ENCODE measurements at regions not wholly inside any gene's neighbourhood (a gene's known extent, or its start where the extent isn't known, plus 50 kb on each side); places are given as distances from the start of the nearest gene placed in this dataset.

- Histone ChIP-seq H3K9me3 (ENCODE audit: control insufficient read depth in 2 of 2, insufficient read depth in 1 of 2, low read depth in 1 of 2, low read length in 1 of 2) (no peaks in the 10 kb centered on the region), H3K4me3 (ENCODE audit: low read depth in 1 of 3, low read length in 3 of 3) (no peak overlapping the region), H3K27me3 (ENCODE audit: control insufficient read depth in 3 of 3, insufficient read depth in 3 of 3, low read length in 3 of 3) (no peaks in the 10 kb centered on the region), H3K36me3 (ENCODE audit: control insufficient read depth in 3 of 3, insufficient read depth in 2 of 3, low read depth in 1 of 3, low read length in 3 of 3) (no peaks in the 10 kb centered on the region), H3K27ac (ENCODE audit: low read depth in 1 of 3, low read length in 2 of 3) (no peak overlapping the region), H3K4me1 (ENCODE audit: control insufficient read depth in 3 of 3, insufficient read depth in 2 of 3, low read depth in 1 of 3, low read length in 2 of 3) (no peaks in the 10 kb centered on the region)
- no peak for DNase-seq
- no peak for FAIRE-seq
- WGBS, 3 donors, result 86 to 98% (median 87%) methylated on average over 2 of the region's 2 CpGs
Measured at GRCh38 chr13:75910591-75910990, 274.5 kb downstream of the LMO7 start.

Measured in small intestine (tissue), 7 donors.